ENCODE measurements at regions not wholly inside any gene's neighbourhood (a gene's known extent, or its start where the extent isn't known, plus 50 kb on each side); places are given as distances from the start of the nearest gene placed in this dataset.

DNA sequence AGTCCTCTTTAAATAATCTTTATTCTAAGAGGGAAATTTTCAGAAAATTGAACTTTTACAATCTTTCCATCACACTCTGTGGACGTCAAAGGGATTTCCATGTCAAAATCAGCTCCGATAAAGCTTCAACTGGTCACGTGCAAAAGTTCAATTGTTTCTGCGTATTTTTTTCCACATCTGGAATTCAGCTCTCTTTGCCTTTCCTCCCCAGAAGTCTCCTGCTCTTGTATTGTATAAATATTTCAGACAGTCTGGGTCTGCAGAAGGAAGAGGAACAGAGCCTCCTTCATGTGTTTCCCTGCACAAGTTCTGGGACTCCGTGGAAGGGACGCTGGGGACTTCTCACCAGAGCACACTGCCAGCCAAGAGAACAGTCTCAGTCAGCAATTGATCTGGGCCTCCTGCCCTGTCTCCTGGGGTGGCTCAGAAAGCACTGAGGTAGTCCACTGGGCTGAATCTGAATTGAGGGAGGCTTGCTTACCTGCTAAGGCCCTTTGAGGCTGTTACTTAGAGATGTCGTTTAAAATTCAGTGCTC, 251.5 kb downstream of the TFCP2L1 start:
- TF ChIP-seq POLR2A (IDR thresholded peaks at IDR 0.05), result no peak
- no peak for TF ChIP-seq POLR2AphosphoS5 (IDR thresholded peaks at IDR 0.05)
- no peak for TF ChIP-seq EP300 (IDR thresholded peaks at IDR 0.05)

Data from upper lobe of left lung (tissue), 4 donors.